Fibroblast of villous mesenchyme (primary cell): ENCODE measurements at regions not wholly inside any gene's neighbourhood (a gene's known extent, or its start where the extent isn't known, plus 50 kb on each side); places are given as distances from the start of the nearest gene placed in this dataset.

ENCODE experiments used
- DNase-seq: peaks from one replicate; pipeline ENCODE4 v3.0.0-alpha.2; 2010; ENCODE audit warnings: low read depth
- H3K4me3 ChIP-seq: 2 replicates; pipeline ENCODE4 v1.5.1; 2011; ENCODE audit warnings: low read depth, mild to moderate bottlenecking, low read length
- CTCF ChIP-seq: IDR thresholded peaks from 2 replicates; pipeline ENCODE4 v1.5.1; 2012; ENCODE audit warnings: low read depth, mild to moderate bottlenecking, low read length; ENCODE audit not compliant: insufficient read depth

GRCh38 chr2:45178854-45179253 is 169.6 kb upstream of the SIX2 start:
- no peak overlapping the region for H3K4me3 ChIP-seq
- no peak for TF ChIP-seq CTCF
- DNase-seq = no peak

- DNase-seq = no peak
- H3K4me3 ChIP-seq = no peak overlapping the region
- no peak for TF ChIP-seq CTCF
These were observed 169.1 kb upstream of the SIX2 start for GRCh38 chr2:45178359-45178758.

GRCh38 chr2:45177870-45178269 is 168.6 kb upstream of the SIX2 start:
- no peak overlapping the region for H3K4me3 ChIP-seq
- peak; percentile 85 for DNase-seq
- no peak for TF ChIP-seq CTCF

GRCh38 chr2:45176390-45176789 is 167.1 kb upstream of the SIX2 start:
- no peak for TF ChIP-seq CTCF
- DNase-seq = no peak
- no peak overlapping the region for H3K4me3 ChIP-seq

- no peak overlapping the region for H3K4me3 ChIP-seq
- no peak for TF ChIP-seq CTCF
- peak; percentile 88 for DNase-seq
These were observed 164.3 kb upstream of the SIX2 start for GRCh38 chr2:45173513-45173912.

- H3K4me3 ChIP-seq = no peak overlapping the region
- peak; percentile 72 for DNase-seq
- TF ChIP-seq CTCF = no peak
These were observed 163.6 kb upstream of the SIX2 start for GRCh38 chr2:45172760-45173392.

GRCh38 chr2:45172142-45172541 is 162.9 kb upstream of the SIX2 start:
- H3K4me3 ChIP-seq = no peak overlapping the region
- DNase-seq = no peak
- no peak for TF ChIP-seq CTCF
